ENCODE measurements at regions not wholly inside any gene's neighbourhood (a gene's known extent, or its start where the extent isn't known, plus 50 kb on each side); places are given as distances from the start of the nearest gene placed in this dataset.
"Not testable (repeated sequence)": the region's sequence is repeated elsewhere in the genome, so short reads cannot be mapped to it uniquely, and the experiment has no call there.

DNA sequence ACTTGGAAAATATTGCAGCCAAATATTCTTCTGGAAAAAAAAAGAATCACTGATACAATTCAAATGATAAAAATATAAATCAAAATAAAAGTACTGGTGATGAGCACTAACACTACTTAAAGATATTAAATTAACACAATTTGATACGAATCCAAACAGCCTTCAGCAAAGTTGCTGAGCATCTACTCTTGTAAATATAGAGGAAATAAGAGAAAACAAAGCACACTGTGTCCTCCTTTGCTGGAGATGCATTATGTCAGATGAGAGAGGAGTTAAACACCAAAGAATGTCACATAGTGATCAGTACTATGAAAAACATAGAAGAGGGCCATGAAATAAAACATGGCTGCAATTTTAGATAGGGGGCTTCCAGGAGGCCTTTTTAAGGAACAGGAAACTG, 177.4 kb upstream of the RNPC3 start:
- DNase-seq (ENCODE audit: low read depth, low spot score): no peak

DNA sequence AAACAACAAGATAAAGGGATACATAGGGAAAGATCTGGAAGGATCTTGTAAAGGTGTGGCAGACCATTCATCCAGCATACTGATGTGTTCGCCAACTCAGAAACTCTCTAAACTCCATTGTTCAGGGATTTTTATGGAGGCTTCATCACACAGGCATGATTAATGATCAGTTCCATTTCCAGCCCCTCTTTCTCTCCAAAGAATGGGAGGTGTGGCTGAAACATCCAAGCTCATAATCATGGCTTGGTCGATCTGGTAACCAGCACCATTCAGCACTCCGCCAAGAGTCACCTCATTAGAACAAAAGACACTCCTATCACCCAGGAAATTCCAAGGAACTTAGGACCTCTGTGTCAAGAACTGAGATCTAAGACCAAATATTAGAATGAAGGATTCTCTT, 180.6 kb upstream of the RNPC3 start:
- no peak for DNase-seq (ENCODE audit: low read depth, low spot score)

- DNase-seq (ENCODE audit: low read depth, low spot score): no peak
Measured at GRCh38 chr1:103341377-103341880, 184.1 kb upstream of the RNPC3 start.

DNA sequence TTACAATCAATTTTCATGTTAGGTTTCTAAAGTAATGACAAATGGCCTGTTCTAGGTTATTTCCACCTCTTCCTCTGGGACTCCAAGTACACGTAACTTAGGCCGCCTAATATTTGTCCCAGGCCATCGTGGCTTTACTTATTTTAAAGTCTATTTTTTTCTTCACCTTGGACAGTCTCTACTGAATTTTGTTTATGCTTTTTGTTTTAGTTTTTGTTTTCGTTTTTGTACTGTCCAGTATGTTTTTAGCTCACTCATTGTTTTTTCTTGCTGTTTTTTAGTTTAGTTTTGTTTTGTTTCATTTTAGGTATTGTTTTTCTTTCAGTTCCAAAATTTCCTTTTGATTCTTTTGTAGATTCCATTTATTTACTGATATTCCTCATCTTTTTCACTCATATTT, 187.7 kb upstream of the RNPC3 start:
- no peak for DNase-seq (ENCODE audit: low read depth, low spot score)

DNA sequence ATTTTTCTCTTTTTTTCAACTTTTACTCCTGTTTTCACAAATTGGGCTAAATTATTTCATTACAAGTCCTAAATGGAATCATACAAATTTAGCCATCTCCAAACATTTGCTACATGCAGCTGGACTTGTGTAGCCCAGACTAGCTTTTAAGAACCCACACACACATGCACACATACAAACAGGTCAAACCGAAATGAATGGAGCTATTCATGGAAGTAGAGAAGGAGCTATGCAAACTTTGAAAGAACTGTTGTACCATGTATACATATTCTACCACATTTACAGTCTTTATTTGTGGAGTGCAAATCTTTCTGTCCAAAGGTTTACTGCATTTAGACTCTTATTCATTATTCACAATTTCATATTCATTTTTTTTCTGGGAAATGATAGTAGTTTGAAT, 189.1 kb upstream of the RNPC3 start:
- no peak for DNase-seq (ENCODE audit: low read depth, low spot score)

DNA sequence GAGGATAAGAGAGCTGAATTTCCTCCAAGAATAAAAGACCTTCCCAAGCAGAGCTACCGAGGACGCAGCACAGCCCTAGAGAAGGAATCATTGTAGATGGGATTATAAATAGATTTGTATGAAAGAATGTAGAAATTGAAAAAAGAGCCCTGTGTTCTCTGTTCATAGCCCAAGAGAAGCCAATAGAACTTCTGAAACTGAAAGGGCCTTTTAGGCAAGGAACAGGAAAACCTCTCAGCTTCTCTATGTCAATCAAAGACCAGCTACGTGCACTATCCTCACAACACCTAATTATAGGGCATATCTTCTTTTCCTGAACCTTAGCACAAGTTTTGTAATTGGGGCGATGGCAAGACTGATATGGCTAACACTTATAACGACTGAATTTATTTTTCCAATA, 192.4 kb upstream of the RNPC3 start:
- DNase-seq (ENCODE audit: low read depth, low spot score): no peak

- no peak for DNase-seq (ENCODE audit: low read depth, low spot score)
Measured at GRCh38 chr1:103327054-103327719, 198.3 kb upstream of the RNPC3 start.

DNA sequence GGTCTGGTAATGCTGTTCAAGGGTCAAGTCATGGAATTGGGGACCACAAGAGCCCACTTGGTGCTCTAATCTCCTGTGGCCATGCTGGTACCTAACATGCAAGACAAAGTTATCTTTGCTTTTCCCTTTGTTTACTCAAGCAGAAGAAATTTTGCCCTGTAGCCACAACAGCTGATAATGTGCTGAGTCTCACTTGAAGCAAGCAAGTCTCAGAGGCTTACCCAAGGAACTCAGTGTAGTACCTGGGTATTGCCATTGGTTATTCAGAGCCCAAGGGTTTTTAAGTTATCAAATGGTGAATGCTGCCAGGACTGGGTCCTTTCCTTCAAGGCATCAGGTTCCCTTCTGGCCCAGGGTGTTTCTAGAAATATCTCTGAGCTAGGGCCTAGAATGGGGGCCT, 198.9 kb upstream of the RNPC3 start:
- DNase-seq (ENCODE audit: low read depth, low spot score): no peak

DNA sequence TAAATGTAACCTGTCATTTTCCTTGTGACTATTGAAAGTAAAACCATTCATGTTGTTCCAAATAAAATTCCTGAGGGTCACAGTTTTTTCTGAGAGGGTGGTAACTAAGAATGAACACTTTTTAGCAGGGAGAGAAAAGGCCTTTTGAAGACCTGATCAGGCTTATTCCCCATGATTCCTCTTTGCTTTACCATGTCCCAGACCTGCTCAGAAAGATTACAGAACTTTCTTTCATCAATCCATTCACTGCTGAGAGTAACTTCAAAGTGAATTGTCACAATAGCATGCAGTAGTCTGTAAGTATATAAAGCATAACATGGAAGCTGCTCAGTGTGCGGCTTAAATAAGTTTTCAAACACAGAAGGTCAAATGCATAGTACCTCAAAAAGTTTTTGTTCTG, 201.5 kb upstream of the COL11A1 start:
- no peak for DNase-seq (ENCODE audit: low read depth, low spot score)

GRCh38 chr1:103307751-103308150, 199.4 kb upstream of the COL11A1 start:
- no peak for DNase-seq (ENCODE audit: low read depth, low spot score)

GRCh38 chr1:103283841-103284669, 175.7 kb upstream of the COL11A1 start:
- DNase-seq (ENCODE audit: low read depth, low spot score): peak; percentile 80

- DNase-seq (ENCODE audit: low read depth, low spot score): no peak
Measured at GRCh38 chr1:103283371-103283770, 175.0 kb upstream of the COL11A1 start.

GRCh38 chr1:103275725-103276124, 167.4 kb upstream of the COL11A1 start:
- no peak for DNase-seq (ENCODE audit: low read depth, low spot score)

DNA sequence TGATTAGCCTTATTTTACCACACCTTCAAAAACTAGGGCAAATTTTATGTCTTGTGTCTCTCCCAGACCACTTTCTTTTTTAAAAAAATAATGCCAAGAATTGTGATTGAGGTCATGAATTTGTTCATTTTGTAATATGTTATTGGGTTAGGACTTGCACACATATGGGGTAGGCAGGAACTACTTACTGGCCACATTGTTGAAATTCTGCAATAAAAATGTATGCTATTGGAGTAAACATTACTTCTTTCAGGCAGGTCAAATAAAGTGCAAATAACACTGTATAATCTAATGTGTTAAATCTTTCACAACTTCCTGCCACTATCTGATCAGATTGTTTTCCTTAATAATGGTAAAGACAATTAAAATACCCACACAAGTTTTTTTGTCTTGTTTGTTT, 166.6 kb upstream of the COL11A1 start:
- no peak for DNase-seq (ENCODE audit: low read depth, low spot score)

DNA sequence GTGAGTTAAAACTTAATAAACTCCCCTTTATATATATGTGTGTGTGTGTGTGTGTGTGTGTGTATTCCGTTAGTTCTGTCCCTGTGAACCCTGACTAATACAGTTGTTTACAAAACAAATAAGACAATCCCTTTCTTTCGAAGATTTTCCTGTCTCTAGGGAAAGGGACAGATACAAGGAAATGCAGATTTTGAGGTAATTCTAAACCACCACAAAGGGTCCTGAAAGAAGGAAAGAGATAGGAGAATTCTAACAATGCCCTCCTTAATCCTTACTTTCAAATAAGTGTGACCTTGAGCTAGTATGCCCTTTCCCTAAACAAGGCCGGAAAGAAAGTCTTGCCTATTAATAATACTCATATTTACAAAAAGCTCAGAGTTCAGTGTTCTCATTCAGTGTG, 164.8 kb upstream of the COL11A1 start:
- no peak for DNase-seq (ENCODE audit: low read depth, low spot score)

DNA sequence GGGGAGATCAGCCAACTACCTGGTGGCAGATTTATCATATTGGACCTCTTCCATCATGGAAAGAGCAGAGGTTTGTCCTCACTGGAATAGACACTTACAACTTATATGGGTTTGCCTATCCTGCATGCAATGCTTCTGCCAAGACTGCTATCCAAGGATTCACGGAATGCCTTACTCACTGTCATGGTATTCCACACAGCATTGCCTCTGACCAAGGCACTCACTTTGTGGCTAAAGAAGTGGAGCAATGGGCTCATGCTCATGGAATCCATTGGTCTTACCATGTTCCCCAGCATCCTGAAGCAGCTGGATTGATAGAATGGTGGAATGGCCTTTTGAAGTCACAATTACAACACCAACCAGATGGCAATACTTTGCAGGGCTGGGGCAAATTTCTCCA, 163.1 kb upstream of the COL11A1 start:
- not testable (repeated sequence) for DNase-seq (ENCODE audit: low read depth, low spot score)

DNA sequence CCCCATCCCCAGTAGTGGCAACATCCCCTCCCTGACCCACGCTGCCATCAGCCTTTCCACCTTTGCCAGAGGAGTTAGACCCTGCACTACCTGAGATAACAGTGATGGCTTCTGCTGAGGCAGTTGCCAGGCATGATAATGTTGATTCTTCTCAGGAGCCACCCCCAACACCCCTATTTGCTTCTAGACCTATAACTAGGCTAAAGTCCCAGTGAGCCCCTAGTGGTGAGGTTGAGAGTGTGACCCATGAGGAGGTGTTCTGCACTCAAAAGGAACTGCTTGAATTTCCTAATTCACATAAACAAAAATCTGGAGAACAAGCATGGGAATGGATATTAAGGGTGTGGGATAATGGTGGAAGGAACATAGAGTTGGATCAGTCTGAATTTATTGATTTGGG, 159.6 kb upstream of the COL11A1 start:
- DNase-seq (ENCODE audit: low read depth, low spot score): no peak

DNA sequence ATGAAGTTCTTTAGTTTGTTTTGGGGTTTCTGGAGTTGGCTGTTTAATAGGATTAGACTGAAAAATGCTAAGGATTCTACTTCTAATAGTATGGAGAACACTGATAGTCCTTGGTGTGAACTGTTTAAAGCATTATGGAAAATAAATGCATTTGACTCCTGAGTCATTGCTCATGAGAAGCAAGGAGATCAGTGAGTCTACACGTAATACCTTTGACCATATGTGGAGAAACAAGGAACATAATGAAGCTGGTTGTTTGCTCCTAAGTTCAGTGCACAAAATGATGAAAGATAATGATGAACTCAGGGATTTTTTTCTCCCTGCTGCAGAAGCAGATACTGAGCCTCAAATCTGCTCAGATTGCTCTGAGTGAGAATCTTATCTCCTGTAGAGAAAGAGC, 158.9 kb upstream of the COL11A1 start:
- DNase-seq (ENCODE audit: low read depth, low spot score): no peak

GRCh38 chr1:103266036-103266435, 157.7 kb upstream of the COL11A1 start:
- no peak for DNase-seq (ENCODE audit: low read depth, low spot score)

DNA sequence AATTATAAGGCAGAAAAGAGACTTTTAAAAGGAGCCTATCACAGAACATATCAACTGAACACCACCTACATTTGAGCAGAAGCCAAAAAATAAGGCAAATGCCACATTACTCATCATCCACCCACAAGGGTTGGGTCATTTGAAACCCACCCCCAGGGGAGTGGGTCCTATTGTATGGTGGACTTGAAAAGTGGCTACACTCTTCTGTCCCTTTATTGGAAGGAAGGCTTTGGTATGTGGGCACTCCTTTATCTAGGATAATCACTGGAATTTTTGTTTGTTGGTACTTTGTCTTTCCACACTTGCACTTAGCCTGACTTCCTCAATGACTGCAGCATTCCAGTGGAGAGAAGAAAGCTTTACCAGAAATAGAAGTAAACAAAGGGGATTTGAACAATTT, 157.2 kb upstream of the COL11A1 start:
- DNase-seq (ENCODE audit: low read depth, low spot score): no peak

DNA sequence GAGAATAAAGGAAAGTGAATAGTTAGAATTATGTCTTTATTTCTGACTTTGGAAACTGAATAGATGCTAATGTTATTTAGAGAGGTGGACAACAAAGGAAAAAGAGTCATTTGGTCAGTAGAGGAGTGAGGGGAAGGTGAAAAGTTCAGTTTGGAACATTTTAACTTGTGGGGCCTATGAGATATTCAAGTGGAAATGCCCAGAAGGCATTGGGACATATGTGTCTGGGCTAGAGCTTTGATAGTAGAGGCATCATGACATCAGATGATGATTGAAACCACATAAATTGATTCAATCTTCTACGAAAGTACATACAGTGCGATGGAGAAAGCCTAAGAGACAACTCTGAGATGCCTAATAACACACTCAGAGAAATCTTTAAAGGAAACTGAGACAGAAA, 151.7 kb upstream of the COL11A1 start:
- DNase-seq (ENCODE audit: low read depth, low spot score): no peak

- no peak for DNase-seq (ENCODE audit: low read depth, low spot score)
Measured at GRCh38 chr1:103256490-103256889, 148.2 kb upstream of the COL11A1 start.

- no peak for DNase-seq (ENCODE audit: low read depth, low spot score)
Measured at GRCh38 chr1:103254691-103255090, 146.4 kb upstream of the COL11A1 start.

Data from smooth muscle cell of the brain vasculature (primary cell).